Prostate gland (tissue), 2 donors: ENCODE measurements at regions not wholly inside any gene's neighbourhood (a gene's known extent, or its start where the extent isn't known, plus 50 kb on each side); places are given as distances from the start of the nearest gene placed in this dataset.

ENCODE experiments used
- CTCF ChIP-seq, 4 experiments: fragments of 200-600 bp in 2 of 4; fragments of 450-650 bp in 2 of 4; sonication (generic) in 2 of 4; IDR thresholded peaks; 1 replicate in 3 of 4; 2 replicates in 1 of 4; pipeline ENCODE4 v1.5.1; 2016 to 2019; ENCODE audit warnings: antibody characterized with exemption in 4 of 4, mild to moderate bottlenecking in 2 of 4, moderate library complexity in 2 of 4
- POLR2AphosphoS5 ChIP-seq: sonication (generic); formaldehyde crosslinking; IDR thresholded peaks from one replicate; pipeline ENCODE4 v1.6.1; 2017; ENCODE audit warnings: antibody characterized with exemption

- TF ChIP-seq CTCF (IDR thresholded peaks at IDR 0.05) (no peak), POLR2AphosphoS5 (no peak)
Observed at GRCh38 chr2:65804777-65805176, 372.4 kb upstream of the SPRED2 start.
